Activated naive CD4-positive, alpha-beta T cell treated with anti-CD3 and anti-CD28 coated beads, Interleukin-2, amount 10 ng/mL, durations not matched to agents 7 days and 5 days (primary cell): ENCODE measurements at regions not wholly inside any gene's neighbourhood (a gene's known extent, or its start where the extent isn't known, plus 50 kb on each side); places are given as distances from the start of the nearest gene placed in this dataset.
"Not testable (repeated sequence)": the region's sequence is repeated elsewhere in the genome, so short reads cannot be mapped to it uniquely, and the experiment has no call there.

Source experiments
- CTCF ChIA-PET: fragments of 350-600 bp; sonication (Branson Sonifier 250); formaldehyde crosslinking; loops from one replicate; lab custom pipeline; 2021; ENCODE audit warnings: antibody characterized with exemption; lab: Charles Lee
- DNase-seq: peaks from one replicate; pipeline ENCODE4 v3.0.0-alpha.2; 2020
- H3K27ac Mint-ChIP-seq: one replicate; pipeline ENCODE4 v1.8.0; 2021; ENCODE audit warnings: mild to moderate bottlenecking, moderate library complexity, mixed read lengths
- H3K27me3 Mint-ChIP-seq: one replicate; pipeline ENCODE4 v1.8.0; 2021; ENCODE audit warnings: mild to moderate bottlenecking, mixed read lengths
- H3K36me3 Mint-ChIP-seq: one replicate; pipeline ENCODE4 v1.8.0; 2021; ENCODE audit warnings: mixed read lengths
- H3K4me1 Mint-ChIP-seq: one replicate; pipeline ENCODE4 v1.8.0; 2021; ENCODE audit warnings: mixed read lengths
- H3K4me3 Mint-ChIP-seq: one replicate; pipeline ENCODE4 v1.8.0; 2021; ENCODE audit warnings: mild to moderate bottlenecking, moderate library complexity, mixed read lengths
- H3K9me3 Mint-ChIP-seq: one replicate; pipeline ENCODE4 v1.8.0; 2021; ENCODE audit warnings: mixed read lengths

GRCh38 chr11:67847896-67848875 lies 155.7 kb downstream of the UNC93B1 start:
- H3K36me3 Mint-ChIP-seq, H3K4me3 Mint-ChIP-seq, DNase-seq, H3K27ac Mint-ChIP-seq, H3K9me3 Mint-ChIP-seq, H3K4me1 Mint-ChIP-seq: not testable (repeated sequence)
- CTCF ChIA-PET: interaction anchor here (0.9 kb wide), 1 partner anchor 11 kb away, joined by 3 read pairs; no protein-coding TSS in a partner anchor
- peaks cover 34% of the 10 kb centered on the region for H3K27me3 Mint-ChIP-seq

GRCh38 chr11:67846303-67846702 lies 157.6 kb downstream of the UNC93B1 start:
- H3K4me3 Mint-ChIP-seq, H3K9me3 Mint-ChIP-seq, H3K27ac Mint-ChIP-seq, H3K4me1 Mint-ChIP-seq, DNase-seq, H3K36me3 Mint-ChIP-seq: not testable (repeated sequence)
- H3K27me3 Mint-ChIP-seq: peaks cover 23% of the 10 kb centered on the region
- CTCF ChIA-PET: interaction anchor here (1.9 kb wide), 1 partner anchor 109 kb away, joined by 4 read pairs; no protein-coding TSS in a partner anchor

DNA sequence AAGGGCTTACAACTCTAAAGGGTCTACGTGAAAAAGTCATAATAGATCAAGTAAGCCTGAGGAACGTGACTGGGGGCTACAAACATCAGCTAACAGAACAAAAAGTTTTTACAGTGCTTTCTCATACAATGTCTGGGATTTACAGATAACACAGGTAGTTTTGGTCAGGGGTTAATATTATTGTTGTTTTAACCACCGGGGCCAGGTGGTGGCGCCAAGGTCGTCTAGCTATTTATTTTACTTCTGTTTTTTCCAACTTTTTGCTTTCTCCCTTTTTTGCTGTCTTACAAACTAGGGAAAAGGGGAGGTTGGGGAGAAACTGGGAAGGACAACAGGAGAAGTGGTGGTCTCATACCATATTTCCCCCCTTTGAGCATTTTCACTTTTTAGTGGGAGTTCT lies 158.6 kb downstream of the UNC93B1 start:
- not testable (repeated sequence) for H3K36me3 Mint-ChIP-seq, H3K4me1 Mint-ChIP-seq, H3K9me3 Mint-ChIP-seq, H3K27ac Mint-ChIP-seq, H3K4me3 Mint-ChIP-seq
- peak; percentile 32 for DNase-seq
- peaks cover 13% of the 10 kb centered on the region for H3K27me3 Mint-ChIP-seq
- CTCF ChIA-PET: interaction anchor here (1.6 to 1.9 kb wide), 2 partner anchors 110 to 149 kb away, joined by 4 read pairs; no protein-coding TSS in a partner anchor

GRCh38 chr11:67840599-67840998 lies 163.3 kb downstream of the UNC93B1 start:
- H3K9me3 Mint-ChIP-seq, H3K27ac Mint-ChIP-seq, H3K36me3 Mint-ChIP-seq, CTCF ChIA-PET, DNase-seq, H3K4me3 Mint-ChIP-seq, H3K4me1 Mint-ChIP-seq, H3K27me3 Mint-ChIP-seq: not testable (repeated sequence)

DNA sequence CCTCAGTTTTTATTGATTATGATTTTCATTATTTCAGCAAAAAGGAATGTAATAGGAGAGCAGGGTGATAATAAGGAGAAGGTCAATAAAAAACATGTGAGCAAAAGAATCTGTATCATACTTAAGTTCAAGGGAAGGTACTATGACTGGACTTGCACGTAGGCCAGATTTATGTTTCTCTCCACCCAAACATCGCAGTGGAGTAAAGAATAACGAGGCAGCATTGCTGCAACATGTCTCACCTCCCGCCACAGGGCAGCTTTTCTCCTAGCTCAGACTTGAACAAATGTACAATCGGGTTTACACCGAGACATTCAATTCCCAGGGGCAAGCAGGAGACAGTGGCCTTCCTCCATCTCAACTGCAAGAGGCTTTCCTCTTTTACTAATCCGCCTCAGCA lies 155.7 kb upstream of the ALDH3B2 start:
- H3K36me3 Mint-ChIP-seq, CTCF ChIA-PET, H3K27ac Mint-ChIP-seq, H3K4me3 Mint-ChIP-seq, H3K4me1 Mint-ChIP-seq, DNase-seq, H3K9me3 Mint-ChIP-seq: not testable (repeated sequence)
- H3K27me3 Mint-ChIP-seq: peaks cover 48% of the 10 kb centered on the region

DNA sequence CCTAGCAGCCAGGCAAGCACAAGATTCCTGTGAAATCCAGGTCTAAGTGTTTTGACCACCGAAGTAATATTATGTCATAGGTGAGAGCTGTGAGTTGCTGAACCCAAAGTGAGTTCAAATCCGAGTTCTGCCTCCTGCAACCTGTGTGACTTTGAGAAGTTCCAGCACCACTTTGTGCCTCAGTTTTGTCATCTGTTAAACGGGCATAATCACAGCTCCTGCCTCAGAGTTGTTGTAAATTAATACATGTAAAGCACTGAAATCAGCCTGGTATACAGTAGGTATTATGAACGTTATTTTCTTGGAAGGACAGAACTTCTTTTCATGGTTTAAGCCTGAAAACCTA lies 152.5 kb upstream of the ALDH3B2 start:
- CTCF ChIA-PET, H3K9me3 Mint-ChIP-seq, H3K4me1 Mint-ChIP-seq, DNase-seq, H3K27ac Mint-ChIP-seq, H3K4me3 Mint-ChIP-seq, H3K36me3 Mint-ChIP-seq: not testable (repeated sequence)
- peaks cover 69% of the 10 kb centered on the region for H3K27me3 Mint-ChIP-seq

- H3K36me3 Mint-ChIP-seq, CTCF ChIA-PET, DNase-seq, H3K4me3 Mint-ChIP-seq, H3K27ac Mint-ChIP-seq, H3K4me1 Mint-ChIP-seq, H3K9me3 Mint-ChIP-seq: not testable (repeated sequence)
- H3K27me3 Mint-ChIP-seq: peaks cover 69% of the 10 kb centered on the region
Measured at GRCh38 chr11:67826028-67826950, 151.9 kb upstream of the ALDH3B2 start.

- CTCF ChIA-PET, DNase-seq, H3K4me3 Mint-ChIP-seq, H3K9me3 Mint-ChIP-seq, H3K36me3 Mint-ChIP-seq, H3K27ac Mint-ChIP-seq, H3K4me1 Mint-ChIP-seq: not testable (repeated sequence)
- H3K27me3 Mint-ChIP-seq: peaks cover 62% of the 10 kb centered on the region
Measured at GRCh38 chr11:67824861-67825260, 150.4 kb upstream of the ALDH3B2 start.

- H3K4me3 Mint-ChIP-seq: no peak overlapping the region
- H3K9me3 Mint-ChIP-seq: no peaks in the 10 kb centered on the region
- H3K27me3 Mint-ChIP-seq: peaks cover 24% of the 10 kb centered on the region
- CTCF ChIA-PET: no interaction called here
- H3K4me1 Mint-ChIP-seq: no peaks in the 10 kb centered on the region
- no peak for DNase-seq
- H3K27ac Mint-ChIP-seq: no peak overlapping the region
- no peaks in the 10 kb centered on the region for H3K36me3 Mint-ChIP-seq
Measured at GRCh38 chr11:67820081-67820480, 145.7 kb upstream of the ALDH3B2 start.

DNA sequence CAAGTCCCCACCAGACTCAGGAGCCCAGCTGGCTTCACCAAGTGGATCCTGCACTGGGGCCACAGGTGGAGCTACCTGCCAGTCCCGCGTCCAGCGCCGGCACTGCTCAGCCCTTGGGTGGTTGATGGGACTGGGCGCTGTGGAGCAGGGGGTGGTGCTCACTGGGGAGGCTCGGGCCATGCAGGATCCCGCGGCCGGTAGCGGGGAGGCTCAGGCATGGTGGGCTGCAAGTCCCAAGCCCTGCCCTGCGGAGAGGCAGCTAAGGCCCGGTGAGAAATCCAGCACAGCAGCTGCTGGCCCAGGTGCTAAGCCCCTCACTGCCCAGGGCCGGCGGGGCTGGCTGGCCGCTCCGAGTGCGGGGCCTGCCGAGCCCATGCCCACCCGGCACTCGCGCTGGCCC lies 143.1 kb upstream of the ALDH3B2 start:
- H3K27me3 Mint-ChIP-seq, H3K4me3 Mint-ChIP-seq, H3K4me1 Mint-ChIP-seq, DNase-seq, H3K36me3 Mint-ChIP-seq, CTCF ChIA-PET, H3K9me3 Mint-ChIP-seq, H3K27ac Mint-ChIP-seq: not testable (repeated sequence)

DNA sequence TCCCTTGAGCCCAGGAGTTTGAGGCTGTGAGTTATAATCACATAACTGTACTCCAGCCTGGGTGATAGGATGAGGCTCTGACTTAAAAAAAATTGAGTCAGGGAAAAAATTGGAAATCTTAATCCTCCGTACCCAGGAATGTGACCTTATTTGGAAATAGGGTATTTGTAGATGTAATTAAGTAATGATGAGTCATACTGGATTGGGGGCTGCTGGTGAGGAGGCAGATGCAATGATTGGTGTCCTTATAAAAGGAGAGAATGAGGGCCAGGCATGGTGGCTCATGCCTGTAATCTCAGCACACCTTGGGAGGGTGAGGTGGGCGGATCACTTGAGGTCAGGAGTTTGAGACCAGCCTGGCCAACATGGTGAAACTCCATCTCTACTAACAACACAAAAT lies 134.9 kb upstream of the ALDH3B2 start:
- H3K4me1 Mint-ChIP-seq, DNase-seq, H3K27ac Mint-ChIP-seq, H3K9me3 Mint-ChIP-seq, CTCF ChIA-PET, H3K36me3 Mint-ChIP-seq, H3K4me3 Mint-ChIP-seq: not testable (repeated sequence)
- H3K27me3 Mint-ChIP-seq: peaks cover 47% of the 10 kb centered on the region

- H3K27ac Mint-ChIP-seq, DNase-seq, CTCF ChIA-PET, H3K9me3 Mint-ChIP-seq, H3K36me3 Mint-ChIP-seq, H3K4me3 Mint-ChIP-seq: not testable (repeated sequence)
- H3K27me3 Mint-ChIP-seq: peaks cover 47% of the 10 kb centered on the region
- H3K4me1 Mint-ChIP-seq: peaks cover 18% of the 10 kb centered on the region
Measured at GRCh38 chr11:67807896-67808295, 133.5 kb upstream of the ALDH3B2 start.

GRCh38 chr11:67806728-67807235 lies 132.4 kb upstream of the ALDH3B2 start:
- H3K4me3 Mint-ChIP-seq: peak overlapping the region; percentile 85
- CTCF ChIA-PET: interaction anchor here (2.0 kb wide), 1 partner anchor 177 kb away, joined by 5 read pairs; the partner anchor contains the start of gene NUDT8
- H3K27ac Mint-ChIP-seq, DNase-seq, H3K36me3 Mint-ChIP-seq, H3K9me3 Mint-ChIP-seq: not testable (repeated sequence)
- peaks cover 18% of the 10 kb centered on the region for H3K4me1 Mint-ChIP-seq
- peaks cover 39% of the 10 kb centered on the region for H3K27me3 Mint-ChIP-seq

DNA sequence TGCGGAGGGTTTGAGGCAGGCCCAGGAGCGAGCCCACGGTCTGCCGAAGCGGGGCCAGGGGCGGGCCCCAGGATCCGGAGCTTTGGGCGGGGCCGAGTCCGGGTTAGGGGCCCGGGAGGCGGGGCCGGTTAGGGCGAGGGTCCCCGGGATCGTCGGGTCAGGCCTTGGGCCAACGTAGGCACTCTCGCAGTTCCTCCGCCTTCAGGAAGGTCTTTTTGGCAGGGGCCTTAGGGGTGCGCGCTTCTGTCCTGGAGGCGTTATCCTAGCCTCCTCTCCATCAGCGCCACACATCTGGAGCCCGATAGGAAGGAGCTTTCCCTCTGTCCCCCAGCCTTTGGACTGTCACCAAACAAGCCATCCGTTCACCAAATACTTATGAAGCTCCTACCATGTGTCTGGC lies 131.8 kb upstream of the ALDH3B2 start:
- peak overlapping the region; percentile 98 for H3K27ac Mint-ChIP-seq
- not testable (repeated sequence) for DNase-seq, H3K36me3 Mint-ChIP-seq, H3K9me3 Mint-ChIP-seq
- peak overlapping the region; percentile 85 for H3K4me3 Mint-ChIP-seq
- CTCF ChIA-PET: interaction anchor here (2.0 kb wide), 1 partner anchor 177 kb away, joined by 5 read pairs; the partner anchor contains the start of gene NUDT8
- H3K4me1 Mint-ChIP-seq: peaks cover 18% of the 10 kb centered on the region
- H3K27me3 Mint-ChIP-seq: peaks cover 33% of the 10 kb centered on the region
